ENCODE measurements at regions not wholly inside any gene's neighbourhood (a gene's known extent, or its start where the extent isn't known, plus 50 kb on each side); places are given as distances from the start of the nearest gene placed in this dataset.
"Not testable (repeated sequence)": the region's sequence is repeated elsewhere in the genome, so short reads cannot be mapped to it uniquely, and the experiment has no call there.

DNA sequence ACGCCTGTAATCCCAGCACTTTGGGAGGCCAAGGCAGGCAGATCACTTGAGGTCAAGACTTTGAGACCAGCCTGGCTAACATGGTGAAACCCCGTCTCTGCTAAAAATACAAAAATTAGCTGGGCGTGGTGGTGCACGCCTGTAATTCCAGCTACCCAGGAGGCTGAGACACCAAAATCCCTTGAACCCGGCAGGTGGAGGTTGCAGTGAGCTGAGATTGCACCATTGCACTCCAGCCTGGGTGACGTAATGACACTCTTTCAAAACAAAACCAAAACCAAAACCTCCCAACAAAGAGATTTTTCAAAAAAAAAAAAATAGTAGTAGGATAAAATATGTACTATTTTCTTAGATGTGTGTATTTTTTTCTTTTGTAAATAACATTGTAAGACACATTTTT is 79.1 kb upstream of the MELK start:
- TF ChIP-seq, protein P1, sequence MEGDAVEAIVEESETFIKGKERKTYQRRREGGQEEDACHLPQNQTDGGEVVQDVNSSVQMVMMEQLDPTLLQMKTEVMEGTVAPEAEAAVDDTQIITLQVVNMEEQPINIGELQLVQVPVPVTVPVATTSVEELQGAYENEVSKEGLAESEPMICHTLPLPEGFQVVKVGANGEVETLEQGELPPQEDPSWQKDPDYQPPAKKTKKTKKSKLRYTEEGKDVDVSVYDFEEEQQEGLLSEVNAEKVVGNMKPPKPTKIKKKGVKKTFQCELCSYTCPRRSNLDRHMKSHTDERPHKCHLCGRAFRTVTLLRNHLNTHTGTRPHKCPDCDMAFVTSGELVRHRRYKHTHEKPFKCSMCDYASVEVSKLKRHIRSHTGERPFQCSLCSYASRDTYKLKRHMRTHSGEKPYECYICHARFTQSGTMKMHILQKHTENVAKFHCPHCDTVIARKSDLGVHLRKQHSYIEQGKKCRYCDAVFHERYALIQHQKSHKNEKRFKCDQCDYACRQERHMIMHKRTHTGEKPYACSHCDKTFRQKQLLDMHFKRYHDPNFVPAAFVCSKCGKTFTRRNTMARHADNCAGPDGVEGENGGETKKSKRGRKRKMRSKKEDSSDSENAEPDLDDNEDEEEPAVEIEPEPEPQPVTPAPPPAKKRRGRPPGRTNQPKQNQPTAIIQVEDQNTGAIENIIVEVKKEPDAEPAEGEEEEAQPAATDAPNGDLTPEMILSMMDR (IDR thresholded peaks at IDR 0.05): not testable (repeated sequence)
- TF ChIP-seq EZH2 (IDR thresholded peaks at IDR 0.05; ENCODE audit: borderline replicate concordance, insufficient read depth, low read depth, low read length, poor library complexity, severe bottlenecking): not testable (repeated sequence)
